MCF 10A (cell line): ENCODE measurements at regions not wholly inside any gene's neighbourhood (a gene's known extent, or its start where the extent isn't known, plus 50 kb on each side); places are given as distances from the start of the nearest gene placed in this dataset.

Source experiments
- BruUV-seq: library from RNA; stranded (reverse); fragments of 400-500 nt; replicated peaks from 2 replicates; lab custom pipeline; 2021; lab: Mats Ljungman, UMichigan
- CTCF ChIA-PET: fragments of 300-600 bp; sonication (Branson Sonifier 250); formaldehyde crosslinking; extraction: SDS; loops from one replicate; lab custom pipeline; 2021; ENCODE audit warnings: antibody characterized with exemption, inconsistent platforms; lab: Yijun Ruan, JAX
- POLR2A ChIA-PET: fragments of 300-600, 350-650 bp; sonication (Branson Sonifier 250); formaldehyde crosslinking; extraction: SDS; loops from one replicate; lab custom pipeline; 2020; ENCODE audit warnings: antibody characterized with exemption, inconsistent platforms; lab: Yijun Ruan, JAX
- DNase-seq: peaks from one replicate; pipeline ENCODE4 v3.0.0-alpha.2; 2018; ENCODE audit not compliant: unreplicated experiment
- H3K27ac Mint-ChIP-seq: one replicate; pipeline ENCODE4 v1.8.0; 2022; ENCODE audit warnings: mild to moderate bottlenecking, low read depth, mixed read lengths; ENCODE audit not compliant: unreplicated experiment
- H3K27me3 Mint-ChIP-seq: one replicate; pipeline ENCODE4 v1.8.0; 2022; ENCODE audit warnings: mixed read lengths; ENCODE audit not compliant: insufficient read depth, unreplicated experiment
- H3K36me3 Mint-ChIP-seq: one replicate; pipeline ENCODE4 v1.8.0; 2022; ENCODE audit warnings: mild to moderate bottlenecking, moderate library complexity, mixed read lengths; ENCODE audit not compliant: insufficient read depth, unreplicated experiment
- H3K4me1 Mint-ChIP-seq: one replicate; pipeline ENCODE4 v1.8.0; 2022; ENCODE audit warnings: mixed read lengths; ENCODE audit not compliant: insufficient read depth, unreplicated experiment
- H3K4me3 Mint-ChIP-seq: one replicate; pipeline ENCODE4 v1.8.0; 2022; ENCODE audit warnings: mild to moderate bottlenecking, moderate library complexity, mixed read lengths; ENCODE audit not compliant: unreplicated experiment
- H3K9me3 Mint-ChIP-seq: one replicate; pipeline ENCODE4 v1.8.0; 2022; ENCODE audit warnings: mixed read lengths; ENCODE audit not compliant: unreplicated experiment
- intact Hi-C: fragments of 100-400 bp; cut with micrococcal nuclease; formaldehyde crosslinking; loops from 2 replicates; pipeline ENCODE4 v1.14.1; 2022
- TF ChIP-seq, protein P1 (sequence below): fragments of 200-600 bp; IDR thresholded peaks from one replicate; pipeline ENCODE4 v1.8.0; 2022; ENCODE audit warnings: antibody characterized with exemption, mild to moderate bottlenecking; ENCODE audit not compliant: unreplicated experiment

DNA sequence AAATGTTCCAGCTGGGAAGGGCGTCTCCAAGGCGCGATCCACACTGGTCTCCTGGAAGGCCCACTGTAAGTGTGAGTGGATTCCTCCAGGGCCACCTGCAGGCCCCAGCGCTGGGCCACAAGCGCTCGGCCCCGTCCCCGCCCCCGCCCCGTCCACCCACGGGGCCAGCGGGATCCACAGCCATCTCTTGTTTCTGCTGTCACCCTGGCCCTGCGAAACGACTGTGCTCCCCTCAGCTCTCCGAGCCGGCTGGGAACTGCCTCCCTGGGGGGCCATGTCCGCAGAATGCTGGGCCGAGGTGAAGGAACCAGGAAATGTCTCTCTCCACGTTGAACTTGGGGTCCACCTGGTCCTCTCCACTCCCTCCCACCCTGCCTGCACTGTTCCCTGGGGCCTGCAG lies 1955.2 kb downstream of the TP53TG3F start:
- no TSS peak for BruUV-seq
- H3K9me3 Mint-ChIP-seq: no peaks in the 10 kb centered on the region
- no peaks in the 10 kb centered on the region for H3K27me3 Mint-ChIP-seq

DNA sequence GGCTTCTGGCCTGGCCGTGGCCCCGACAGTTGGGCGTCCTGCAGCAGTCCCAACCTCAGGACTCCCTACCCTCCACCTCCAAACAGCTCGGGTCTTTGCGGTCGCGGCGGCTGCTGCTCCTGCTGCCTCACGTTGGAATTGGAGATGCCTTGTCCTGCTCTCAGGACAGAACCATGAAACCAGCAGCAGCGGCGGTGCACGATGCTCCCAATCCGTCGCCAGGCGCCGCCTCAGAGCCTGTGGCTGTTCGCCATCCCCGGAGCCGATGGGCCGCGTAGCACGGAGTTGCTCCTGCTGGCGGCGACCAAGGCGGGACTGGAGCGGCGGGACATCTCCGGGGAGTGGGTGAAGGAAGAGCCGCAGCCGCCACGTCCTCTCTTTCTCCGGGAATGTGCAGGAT lies 1965.9 kb downstream of the TP53TG3F start:
- POLR2A ChIA-PET: no interaction called here
- Mint-ChIP-seq H3K36me3 (no peaks in the 10 kb centered on the region), H3K27ac (no peak overlapping the region), H3K9me3 (no peaks in the 10 kb centered on the region), H3K4me1 (no peaks in the 10 kb centered on the region), H3K27me3 (no peaks in the 10 kb centered on the region), H3K4me3 (no peak overlapping the region)
- no peak for DNase-seq
- TF ChIP-seq, protein P1, sequence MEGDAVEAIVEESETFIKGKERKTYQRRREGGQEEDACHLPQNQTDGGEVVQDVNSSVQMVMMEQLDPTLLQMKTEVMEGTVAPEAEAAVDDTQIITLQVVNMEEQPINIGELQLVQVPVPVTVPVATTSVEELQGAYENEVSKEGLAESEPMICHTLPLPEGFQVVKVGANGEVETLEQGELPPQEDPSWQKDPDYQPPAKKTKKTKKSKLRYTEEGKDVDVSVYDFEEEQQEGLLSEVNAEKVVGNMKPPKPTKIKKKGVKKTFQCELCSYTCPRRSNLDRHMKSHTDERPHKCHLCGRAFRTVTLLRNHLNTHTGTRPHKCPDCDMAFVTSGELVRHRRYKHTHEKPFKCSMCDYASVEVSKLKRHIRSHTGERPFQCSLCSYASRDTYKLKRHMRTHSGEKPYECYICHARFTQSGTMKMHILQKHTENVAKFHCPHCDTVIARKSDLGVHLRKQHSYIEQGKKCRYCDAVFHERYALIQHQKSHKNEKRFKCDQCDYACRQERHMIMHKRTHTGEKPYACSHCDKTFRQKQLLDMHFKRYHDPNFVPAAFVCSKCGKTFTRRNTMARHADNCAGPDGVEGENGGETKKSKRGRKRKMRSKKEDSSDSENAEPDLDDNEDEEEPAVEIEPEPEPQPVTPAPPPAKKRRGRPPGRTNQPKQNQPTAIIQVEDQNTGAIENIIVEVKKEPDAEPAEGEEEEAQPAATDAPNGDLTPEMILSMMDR: no peak
- CTCF ChIA-PET: no interaction called here
- intact Hi-C loops: no loop called here
- no TSS peak for BruUV-seq

More for the DNA sequence above, 1955.2 kb downstream of the TP53TG3F start:
- Mint-ChIP-seq H3K36me3 (no peaks in the 10 kb centered on the region), H3K4me1 (no peaks in the 10 kb centered on the region), H3K27ac (no peak overlapping the region), H3K4me3 (no peak overlapping the region)
- intact Hi-C loops: no loop called here
- POLR2A ChIA-PET: no interaction called here
- CTCF ChIA-PET: no interaction called here
- DNase-seq: no peak
- TF ChIP-seq, protein P1: no peak

DNA sequence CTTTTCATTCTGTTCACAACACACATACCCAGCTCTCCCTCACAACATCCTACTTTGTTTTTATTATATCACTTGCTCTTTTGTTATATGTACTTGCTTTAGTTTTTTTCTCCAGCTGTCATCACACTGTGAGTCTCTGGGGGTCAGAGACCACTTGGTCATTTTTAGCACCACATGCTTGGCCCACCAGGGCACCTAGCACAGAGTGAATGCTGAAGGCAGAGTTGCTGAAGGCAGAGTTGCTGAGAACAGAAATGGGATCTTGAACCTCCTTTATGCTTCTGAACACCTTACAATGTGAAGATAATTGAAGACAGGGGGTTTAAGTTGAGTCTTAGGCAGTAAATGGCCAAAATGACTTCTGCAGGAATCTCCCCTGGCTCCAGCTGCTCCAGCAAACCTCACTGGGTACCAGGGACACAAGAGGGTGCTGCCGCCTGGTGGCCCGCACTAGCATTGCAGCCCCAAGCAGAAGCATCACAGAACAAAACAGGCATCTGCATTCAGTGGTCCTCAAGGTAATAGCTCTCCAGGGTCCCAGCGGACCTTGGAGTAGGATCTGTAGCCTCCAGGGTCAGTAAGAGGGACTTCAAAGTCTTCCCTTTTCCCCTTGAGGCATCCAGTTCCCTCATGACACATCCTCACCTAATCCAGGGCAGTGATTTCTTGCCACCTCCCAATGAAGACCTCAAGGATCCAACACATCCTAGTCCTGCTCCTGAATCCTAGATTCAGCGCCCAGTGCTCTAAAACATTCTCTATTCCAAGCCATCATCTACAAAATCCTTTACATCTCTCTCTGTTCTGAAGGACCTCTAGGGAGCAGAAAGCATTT lies 1972.6 kb downstream of the TP53TG3F start:
- ChIA-PET CTCF (interaction anchor here (0.6 to 2.2 kb wide), 9 partner anchors 8 to 478 kb away, joined by 3 to 10 read pairs (median 3); no protein-coding TSS in a partner anchor), POLR2A (no interaction called here)
- Mint-ChIP-seq H3K36me3 (no peaks in the 10 kb centered on the region), H3K27ac (no peak overlapping the region), H3K4me1 (no peaks in the 10 kb centered on the region), H3K4me3 (no peak overlapping the region), H3K9me3 (peaks cover 14% of the 10 kb centered on the region), H3K27me3 (no peaks in the 10 kb centered on the region)
- BruUV-seq: no TSS peak
- peak; percentile 18 for DNase-seq
- TF ChIP-seq, protein P1: peak; percentile 72
- intact Hi-C loops: no loop called here

DNA sequence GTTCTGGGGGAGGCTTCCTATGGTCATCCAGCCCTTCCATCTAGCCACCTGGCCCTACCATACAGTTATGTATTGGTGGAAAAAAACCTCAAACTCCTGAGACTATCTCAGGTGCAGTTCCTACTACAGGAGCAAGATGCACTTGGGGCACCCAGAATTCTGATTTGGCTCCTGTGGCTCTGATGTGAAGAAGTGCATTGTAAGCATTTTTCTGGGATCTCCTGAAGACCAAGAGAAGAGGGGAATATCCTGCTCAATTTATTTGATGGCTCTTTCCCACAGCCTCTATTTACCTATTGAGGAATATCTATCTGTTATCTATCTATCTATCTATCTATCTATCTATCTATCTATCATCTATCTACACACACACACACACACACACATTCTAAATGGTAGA lies 1981.5 kb downstream of the TP53TG3F start:
- DNase-seq: no peak
- peaks cover 20% of the 10 kb centered on the region for H3K9me3 Mint-ChIP-seq
- CTCF ChIA-PET: no interaction called here
- TF ChIP-seq, protein P1: no peak
- no peaks in the 10 kb centered on the region for H3K4me1 Mint-ChIP-seq
- BruUV-seq: no TSS peak
- intact Hi-C loops: no loop called here
- no peaks in the 10 kb centered on the region for H3K36me3 Mint-ChIP-seq
- H3K27me3 Mint-ChIP-seq: no peaks in the 10 kb centered on the region
- H3K4me3 Mint-ChIP-seq: no peak overlapping the region
- no peak overlapping the region for H3K27ac Mint-ChIP-seq
- POLR2A ChIA-PET: no interaction called here
